Anterior cingulate cortex (tissue), 58 donors: ENCODE measurements at regions not wholly inside any gene's neighbourhood (a gene's known extent, or its start where the extent isn't known, plus 50 kb on each side); places are given as distances from the start of the nearest gene placed in this dataset.
"Not testable (repeated sequence)": the region's sequence is repeated elsewhere in the genome, so short reads cannot be mapped to it uniquely, and the experiment has no call there.

Experiments
- DNase-seq, 58 donors: peaks; one replicate each; lab custom pipeline; 2025; lab: John Stamatoyannopoulos, UW

GRCh38 chr5:148880197-148880596 is 53.8 kb downstream of the ADRB2 start:
- no peak for DNase-seq

- no peak for DNase-seq
Measured at GRCh38 chr5:148880696-148881095, 54.3 kb downstream of the ADRB2 start.

GRCh38 chr5:148882332-148882731 is 55.9 kb downstream of the ADRB2 start:
- DNase-seq, result no peak

- no peak for DNase-seq
Measured at GRCh38 chr5:148884339-148885020, 58.1 kb downstream of the ADRB2 start.

GRCh38 chr5:148887123-148887881 is 60.9 kb downstream of the ADRB2 start:
- DNase-seq, result no peak

- not testable (repeated sequence) for DNase-seq
Measured at GRCh38 chr5:148889936-148890335, 63.5 kb downstream of the ADRB2 start.

- not testable (repeated sequence) for DNase-seq
Measured at GRCh38 chr5:148895441-148895840, 69.0 kb downstream of the ADRB2 start.

- no peak for DNase-seq
Measured at GRCh38 chr5:148897842-148898241, 71.4 kb downstream of the ADRB2 start.

- DNase-seq, result no peak
Measured at GRCh38 chr5:148898413-148899075, 72.1 kb downstream of the ADRB2 start.

GRCh38 chr5:148899993-148900392 is 73.6 kb downstream of the ADRB2 start:
- DNase-seq, result no peak

- DNase-seq, result no peak
Measured at GRCh38 chr5:148902478-148902877, 76.1 kb downstream of the ADRB2 start.

- no peak for DNase-seq
Measured at GRCh38 chr5:148903587-148903986, 77.2 kb downstream of the ADRB2 start.

- peak in 49 of 58 donors; percentile 7 to 89 (median 49) for DNase-seq
Measured at GRCh38 chr5:148904440-148904839, 78.0 kb downstream of the ADRB2 start.

GRCh38 chr5:148905541-148905940 is 79.1 kb downstream of the ADRB2 start:
- DNase-seq, result no peak

GRCh38 chr5:148906968-148907367 is 80.6 kb downstream of the ADRB2 start:
- no peak for DNase-seq

- DNase-seq, result no peak
Measured at GRCh38 chr5:148909040-148909439, 82.6 kb downstream of the ADRB2 start.

- no peak for DNase-seq
Measured at GRCh38 chr5:148909766-148910165, 83.4 kb downstream of the ADRB2 start.

GRCh38 chr5:148910216-148910615 is 83.8 kb downstream of the ADRB2 start:
- DNase-seq, result no peak

- DNase-seq, result peak in 2 of 58 donors; percentile 8 to 35
Measured at GRCh38 chr5:148910686-148911361, 84.4 kb downstream of the ADRB2 start.

GRCh38 chr5:148911386-148911785 is 85.0 kb downstream of the ADRB2 start:
- no peak for DNase-seq

GRCh38 chr5:148912146-148912545 is 85.7 kb downstream of the ADRB2 start:
- DNase-seq, result no peak
